GM12873 (cell line): ENCODE measurements at regions not wholly inside any gene's neighbourhood (a gene's known extent, or its start where the extent isn't known, plus 50 kb on each side); places are given as distances from the start of the nearest gene placed in this dataset.

ENCODE experiments used
- CTCF ChIP-seq: IDR thresholded peaks from 2 replicates; pipeline ENCODE4 v1.5.1; 2012; ENCODE audit warnings: low read depth, mild to moderate bottlenecking, moderate library complexity, low read length, control low read depth; ENCODE audit not compliant: insufficient read depth; ENCODE audit errors: missing control alignments

- TF ChIP-seq CTCF = no peak
Measured at GRCh38 chr20:52889225-52889624, 82.9 kb upstream of the TSHZ2 start.

- TF ChIP-seq CTCF = no peak
Measured at GRCh38 chr20:52888096-52888495, 84.1 kb upstream of the TSHZ2 start.

GRCh38 chr20:52880997-52881396 lies 91.2 kb upstream of the TSHZ2 start:
- no peak for TF ChIP-seq CTCF

GRCh38 chr20:52880259-52880658 lies 91.9 kb upstream of the TSHZ2 start:
- no peak for TF ChIP-seq CTCF

- TF ChIP-seq CTCF = no peak
Measured at GRCh38 chr20:52874241-52874640, 97.9 kb upstream of the TSHZ2 start.

GRCh38 chr20:52869698-52870501 lies 102.3 kb upstream of the TSHZ2 start:
- no peak for TF ChIP-seq CTCF

GRCh38 chr20:52869276-52869675 lies 102.9 kb upstream of the TSHZ2 start:
- no peak for TF ChIP-seq CTCF
